Putamen (tissue), 1 donor: ENCODE measurements at regions not wholly inside any gene's neighbourhood (a gene's known extent, or its start where the extent isn't known, plus 50 kb on each side); places are given as distances from the start of the nearest gene placed in this dataset.
"Not testable (repeated sequence)": the region's sequence is repeated elsewhere in the genome, so short reads cannot be mapped to it uniquely, and the experiment has no call there.

Source experiments
- DNase-seq: peaks from one replicate; pipeline ENCODE4 v3.0.0-alpha.2; 2016; ENCODE audit warnings: low spot score

DNA sequence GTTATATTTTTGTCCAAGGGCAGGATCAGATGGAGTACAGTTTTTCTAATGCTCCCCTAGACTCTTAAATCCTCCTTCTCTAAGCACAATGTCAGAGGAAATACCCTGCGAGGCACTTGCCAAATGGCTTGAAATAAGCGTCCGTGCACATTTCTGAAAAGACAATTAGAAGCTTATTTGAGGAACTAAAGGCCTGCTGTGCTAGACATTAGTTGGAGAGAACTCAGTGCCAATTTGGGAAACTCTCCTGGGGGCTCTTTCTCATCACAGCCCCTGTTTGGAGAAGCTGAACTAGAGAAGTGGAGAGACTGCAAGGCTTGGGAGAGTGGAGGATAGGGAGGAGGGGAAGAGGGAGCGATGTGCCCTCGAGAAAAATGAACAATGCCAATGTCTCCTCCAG is 247.6 kb upstream of the C2CD4B start:
- no peak for DNase-seq

GRCh38 chr15:62413153-62413552 is 248.1 kb upstream of the C2CD4B start:
- DNase-seq, result no peak

DNA sequence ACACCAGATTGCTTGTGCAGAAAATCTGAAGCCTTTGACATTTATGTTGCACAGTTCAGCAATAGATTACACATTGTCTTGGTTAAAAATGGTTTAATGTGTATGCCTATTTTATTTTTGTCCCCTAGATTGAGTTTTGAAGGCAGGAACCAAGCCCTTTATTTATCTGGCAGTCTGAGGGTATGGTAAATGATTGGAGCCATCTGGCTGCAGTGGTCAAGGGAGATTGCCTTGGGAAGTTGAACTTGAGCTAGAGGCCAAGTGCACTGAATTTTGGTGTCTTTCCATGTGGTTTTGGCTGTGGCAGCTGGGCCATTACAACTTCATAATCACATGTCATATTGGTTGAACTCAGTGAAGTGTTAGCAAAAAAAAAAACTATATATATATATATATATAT is 248.7 kb upstream of the C2CD4B start:
- no peak for DNase-seq

DNA sequence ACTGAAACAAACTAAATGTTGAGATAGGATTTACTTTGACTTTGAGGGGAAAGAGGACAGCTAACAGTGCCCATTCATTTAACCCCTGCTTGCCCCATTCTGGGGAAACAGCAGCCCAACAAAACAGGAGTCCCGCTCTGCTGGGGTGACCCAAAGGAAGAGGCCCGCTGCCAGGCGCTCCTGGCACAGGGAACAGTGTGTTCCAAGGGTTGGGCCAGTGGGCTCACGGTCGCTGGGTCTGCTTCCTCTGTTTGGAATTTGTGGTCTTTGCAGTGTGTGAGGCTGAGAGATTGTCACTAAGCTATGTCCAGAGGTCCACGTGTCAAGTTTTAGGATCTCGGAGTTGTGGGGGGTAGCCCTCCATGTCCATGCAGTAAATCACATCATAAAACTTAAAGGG is 250.4 kb upstream of the C2CD4B start:
- no peak for DNase-seq

- DNase-seq, result no peak
Measured at GRCh38 chr15:62416526-62416925, 251.4 kb upstream of the C2CD4B start.

DNA sequence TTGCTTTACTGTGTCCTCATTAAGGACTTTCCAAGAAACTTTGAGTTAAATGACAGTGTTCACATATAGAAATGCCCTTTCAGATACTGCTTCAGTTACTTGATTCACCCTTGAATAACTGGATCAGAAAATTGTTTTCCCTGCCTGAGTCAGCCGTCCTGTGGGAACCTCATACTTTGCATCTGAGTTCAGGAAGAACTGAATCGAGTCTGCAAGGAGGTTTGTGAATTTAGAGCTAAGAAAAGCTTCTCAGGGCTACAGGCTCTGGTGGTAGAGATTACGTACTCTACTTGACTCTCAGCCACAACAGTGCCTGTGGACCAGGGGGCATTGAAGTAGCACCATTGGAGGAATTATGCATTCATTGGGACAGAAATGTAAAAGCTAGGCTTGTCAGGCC is 252.4 kb upstream of the C2CD4B start:
- DNase-seq, result no peak

DNA sequence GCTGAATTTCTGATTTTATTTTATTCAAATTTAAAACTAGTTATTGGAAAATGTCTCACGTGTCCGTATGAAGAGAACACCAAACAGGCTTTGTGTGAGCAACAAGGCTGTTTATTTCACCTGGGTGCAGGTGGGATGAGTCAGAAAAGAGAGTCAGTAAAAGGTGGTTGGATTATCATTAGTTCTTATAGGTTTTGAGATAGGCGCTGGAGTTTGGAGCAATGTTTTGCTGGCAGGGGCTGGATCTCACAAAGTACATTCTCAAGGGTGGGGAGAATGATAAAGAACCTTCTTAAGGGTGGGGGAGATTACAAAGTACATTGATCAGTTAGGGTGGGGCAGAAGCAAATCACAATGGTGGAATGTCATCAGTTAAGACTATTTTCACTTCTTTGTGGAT is 253.4 kb upstream of the C2CD4B start:
- DNase-seq, result not testable (repeated sequence)

GRCh38 chr15:62419192-62419591 is 254.1 kb upstream of the C2CD4B start:
- no peak for DNase-seq

GRCh38 chr15:62420371-62420770 is 255.3 kb upstream of the C2CD4B start:
- not testable (repeated sequence) for DNase-seq

GRCh38 chr15:62421289-62421688 is 256.2 kb upstream of the C2CD4B start:
- DNase-seq, result no peak

- DNase-seq, result no peak
Measured at GRCh38 chr15:62426387-62426956, 261.4 kb upstream of the C2CD4B start.

DNA sequence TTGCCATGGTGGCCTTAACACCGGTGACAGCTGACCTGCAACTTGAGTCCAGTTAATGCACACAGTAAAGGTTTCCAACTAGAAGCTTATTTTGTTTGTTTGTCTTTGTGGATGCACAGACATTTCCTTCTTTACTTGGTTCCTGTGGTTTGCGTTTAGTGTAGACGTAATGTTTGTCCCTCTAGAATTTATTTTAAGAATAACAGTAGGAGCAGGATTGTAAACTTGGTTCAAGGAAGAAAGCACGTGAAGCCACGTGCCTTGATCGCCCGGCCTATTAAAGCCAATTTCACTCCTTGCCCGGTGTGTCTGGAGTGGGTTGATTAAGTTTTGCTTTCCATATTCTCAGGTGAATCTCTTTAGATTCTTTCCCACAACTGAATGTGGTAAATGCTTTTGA is 263.2 kb upstream of the C2CD4B start:
- DNase-seq, result no peak

DNA sequence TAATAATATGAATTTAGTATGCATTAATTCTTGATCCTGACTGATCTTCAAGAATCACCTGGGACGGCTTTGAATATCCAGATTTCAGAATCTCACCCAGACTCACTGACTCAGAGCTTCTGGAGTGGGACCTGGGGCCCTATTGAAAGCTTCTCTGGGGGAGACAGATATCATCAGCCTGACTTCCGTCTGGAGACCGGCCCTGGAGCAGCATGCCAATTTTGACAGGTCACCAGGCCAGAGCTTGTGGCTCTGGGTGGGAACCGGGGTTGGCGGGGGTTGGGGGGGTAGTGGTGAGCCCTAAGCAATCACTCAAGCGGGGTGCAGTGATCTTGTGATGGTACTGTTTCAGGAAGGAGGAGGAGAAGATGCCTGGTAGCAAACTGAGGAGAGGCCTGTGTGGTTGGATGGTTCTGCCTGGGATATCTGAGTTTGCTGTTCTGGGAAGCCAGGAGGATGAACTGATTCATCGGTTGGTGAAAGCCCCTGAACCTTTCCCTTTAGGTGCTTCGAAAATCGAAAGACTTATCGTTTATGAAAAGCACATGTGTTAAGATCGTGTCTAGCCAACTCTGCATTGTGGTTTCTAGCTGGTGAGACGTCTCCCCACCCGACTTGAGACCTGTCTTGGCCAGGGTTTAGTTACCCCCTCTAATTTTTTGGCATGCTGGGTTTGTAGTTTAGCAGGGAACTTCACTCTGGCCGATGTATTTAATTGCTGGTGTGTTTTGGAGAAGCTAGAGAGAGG is 263.9 kb upstream of the C2CD4B start:
- DNase-seq, result no peak

- DNase-seq, result no peak
Measured at GRCh38 chr15:62430056-62430455, 265.0 kb upstream of the C2CD4B start.

DNA sequence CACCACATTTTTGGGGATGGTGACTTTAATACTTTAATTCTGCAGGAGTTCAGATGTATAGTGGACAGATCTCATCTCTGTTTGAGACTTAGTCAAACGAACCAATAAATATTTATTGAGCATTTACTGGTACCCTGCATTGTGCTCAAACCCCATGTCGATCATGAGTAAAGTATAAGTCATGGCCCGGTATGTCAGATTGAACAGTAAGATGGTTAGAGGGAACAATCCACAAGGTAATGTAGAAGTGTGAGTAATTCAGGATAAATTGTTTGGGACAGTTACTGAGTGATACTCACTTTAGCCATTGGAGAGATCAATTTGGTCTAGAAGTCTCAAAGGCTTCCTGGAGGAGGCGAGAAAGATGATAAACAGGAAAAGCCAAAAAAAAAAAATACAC is 265.5 kb upstream of the C2CD4B start:
- DNase-seq, result no peak

DNA sequence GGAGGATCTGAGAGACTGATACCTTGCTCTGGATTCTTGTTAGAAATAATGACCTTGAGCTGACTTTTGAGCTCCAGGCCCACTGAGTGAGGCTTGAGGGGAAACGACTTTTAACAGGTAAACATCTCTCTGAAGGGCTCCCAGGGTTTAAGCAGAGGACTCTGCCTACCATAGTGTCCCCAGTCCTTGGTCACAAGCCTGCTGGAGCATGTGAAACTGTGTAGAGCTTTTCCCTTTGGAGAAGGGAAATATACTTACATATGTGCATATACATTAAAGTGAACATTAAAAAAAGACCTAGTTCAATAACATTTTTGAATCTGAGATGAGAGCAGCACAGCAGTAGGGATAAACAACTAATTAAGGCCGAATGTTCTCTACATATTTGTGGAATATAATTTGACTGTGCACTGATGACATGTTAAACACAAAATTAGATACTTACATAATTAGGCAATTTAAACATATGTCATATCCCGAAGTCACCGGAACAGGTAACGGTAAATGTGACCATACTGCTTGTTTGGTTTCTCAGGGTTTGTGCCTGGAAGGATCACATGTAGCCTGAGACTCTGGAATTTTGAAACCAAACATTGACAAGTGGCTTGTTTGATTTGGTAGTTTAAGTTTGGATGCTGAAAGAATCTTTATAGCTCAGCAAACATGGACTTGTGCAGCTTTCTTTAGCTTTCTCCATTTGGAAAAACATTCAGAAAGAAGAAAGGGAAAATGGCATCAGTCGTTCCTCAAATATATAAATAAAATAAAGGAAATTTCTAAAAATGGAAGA is 266.1 kb upstream of the C2CD4B start:
- DNase-seq, result no peak

DNA sequence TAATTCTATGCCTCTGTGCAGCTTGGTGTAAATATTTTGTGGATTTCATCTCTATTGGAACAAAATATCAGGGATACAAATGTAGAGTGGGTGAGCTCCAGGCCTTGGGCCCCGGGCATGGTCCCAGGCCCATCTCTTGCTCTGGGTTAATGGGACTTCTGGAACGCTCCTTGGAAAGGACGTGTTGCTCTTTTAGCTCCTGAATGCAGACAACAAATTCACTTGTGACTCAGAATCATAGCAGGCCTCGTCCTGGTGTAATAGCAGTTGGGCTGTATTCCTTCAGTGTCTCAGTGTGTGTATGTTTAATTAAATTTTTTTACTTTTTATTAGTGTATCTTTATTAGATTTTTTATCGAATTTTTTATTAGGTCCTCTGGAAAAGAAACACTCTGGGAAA is 266.7 kb upstream of the C2CD4B start:
- DNase-seq, result no peak

DNA sequence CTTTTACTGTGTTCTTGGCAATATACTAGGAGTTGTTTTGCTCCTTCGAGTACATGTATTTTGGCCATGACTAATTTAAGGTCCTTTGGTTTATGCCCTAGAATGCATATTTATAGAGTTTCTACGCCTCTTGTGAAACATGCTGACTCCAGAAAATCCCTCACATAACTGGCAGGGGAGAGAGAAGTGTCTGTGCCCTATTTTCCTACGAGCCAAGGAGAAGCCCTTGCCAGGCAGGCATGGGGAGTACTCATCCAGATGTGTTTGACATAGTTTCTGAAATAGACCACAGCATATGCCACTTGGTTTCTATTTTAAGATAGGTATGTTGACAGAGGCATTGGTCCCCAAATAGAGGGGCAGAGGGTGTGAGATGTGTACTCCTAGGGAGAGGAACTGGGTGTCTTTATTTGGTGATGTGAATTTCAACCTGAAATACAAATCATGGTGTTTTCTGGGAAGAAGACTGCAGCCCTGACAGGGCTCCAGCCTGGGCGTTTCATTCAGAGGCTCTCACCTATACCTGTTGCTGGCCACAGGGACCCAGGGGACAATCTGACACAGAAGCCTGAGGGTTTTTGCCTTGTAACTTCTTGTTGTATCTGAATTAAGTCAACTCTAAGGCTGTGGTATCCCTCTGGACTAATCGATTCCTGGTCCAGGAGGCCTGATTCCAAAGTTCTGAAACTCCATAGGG is 267.8 kb upstream of the C2CD4B start:
- DNase-seq, result no peak

- no peak for DNase-seq
Measured at GRCh38 chr15:62436235-62436634, 271.1 kb upstream of the C2CD4B start.

DNA sequence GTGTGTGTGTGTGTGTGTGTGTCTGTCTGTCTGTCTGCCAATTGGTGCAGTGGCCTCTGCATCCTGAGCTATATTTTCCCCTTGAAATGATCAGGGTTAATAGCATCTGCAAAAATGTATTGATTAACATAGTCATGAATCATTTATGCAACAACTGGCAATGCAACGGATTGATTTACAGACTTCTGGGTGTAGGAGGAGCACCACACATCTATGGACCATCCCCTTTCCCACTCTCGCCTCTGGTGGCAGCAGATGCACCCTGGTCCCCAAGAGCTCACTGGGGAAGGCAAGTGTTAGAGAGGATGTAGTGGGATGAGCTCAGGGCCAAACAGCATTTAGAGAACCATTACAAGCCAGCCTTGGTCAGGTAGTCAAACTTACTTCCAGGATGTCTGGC is 272.7 kb upstream of the C2CD4B start:
- no peak for DNase-seq

GRCh38 chr15:62439543-62440016 is 274.5 kb upstream of the C2CD4B start:
- DNase-seq, result no peak

DNA sequence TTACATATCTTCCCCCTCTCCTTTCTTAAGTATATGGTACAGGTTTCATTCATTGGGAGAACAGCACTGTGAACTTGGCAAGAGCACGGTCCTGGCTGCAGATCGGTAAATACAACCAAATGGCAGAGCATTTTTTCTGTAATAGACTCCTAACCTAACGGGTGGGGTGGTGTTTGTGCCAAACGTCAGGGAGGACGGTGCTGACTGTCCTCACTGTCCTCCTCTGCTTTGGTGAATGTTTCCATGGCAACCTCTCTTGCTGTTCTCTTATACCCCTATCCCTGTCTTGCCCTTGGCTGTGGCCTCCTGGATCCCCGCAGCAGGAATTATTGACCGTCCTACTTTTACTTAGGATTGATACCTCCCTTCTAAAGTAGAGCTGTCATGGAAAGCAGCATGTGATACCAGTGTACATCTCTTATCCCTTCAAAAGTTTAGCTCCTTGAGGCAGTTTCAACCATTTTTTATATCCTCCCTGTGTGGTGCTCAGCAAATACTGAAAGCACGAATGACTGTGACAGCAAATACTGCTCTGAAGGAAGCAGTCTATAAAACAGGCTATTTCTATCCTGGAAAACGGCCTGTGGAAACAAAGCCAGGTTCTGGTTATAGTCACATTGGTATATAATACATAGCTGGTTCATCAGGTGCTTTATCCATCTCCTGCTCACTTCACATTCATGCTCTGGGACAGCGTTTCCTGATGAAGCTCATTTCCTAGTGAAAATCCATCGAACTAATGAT is 275.4 kb upstream of the C2CD4B start:
- DNase-seq, result no peak
